Endothelial cell (in vitro differentiated cells): ENCODE measurements at regions not wholly inside any gene's neighbourhood (a gene's known extent, or its start where the extent isn't known, plus 50 kb on each side); places are given as distances from the start of the nearest gene placed in this dataset.

Experiments
- DNase-seq: peaks from one replicate; pipeline ENCODE4 v3.0.0; 2021; ENCODE audit warnings: low spot score
- H3K27ac Mint-ChIP-seq: one replicate; pipeline ENCODE4 v1.8.0; 2021; ENCODE audit warnings: mixed read lengths, inconsistent platforms; ENCODE audit not compliant: unreplicated experiment
- H3K27me3 Mint-ChIP-seq: one replicate; pipeline ENCODE4 v1.8.0; 2021; ENCODE audit warnings: mild to moderate bottlenecking, moderate library complexity, mixed read lengths, inconsistent platforms; ENCODE audit not compliant: unreplicated experiment
- H3K36me3 Mint-ChIP-seq: one replicate; pipeline ENCODE4 v1.8.0; 2021; ENCODE audit warnings: mild to moderate bottlenecking, low read depth, mixed read lengths, inconsistent platforms; ENCODE audit not compliant: unreplicated experiment
- H3K4me1 Mint-ChIP-seq: one replicate; pipeline ENCODE4 v1.8.0; 2021; ENCODE audit warnings: mild to moderate bottlenecking, mixed read lengths, inconsistent platforms; ENCODE audit not compliant: unreplicated experiment
- H3K4me3 Mint-ChIP-seq: one replicate; pipeline ENCODE4 v1.8.0; 2021; ENCODE audit warnings: mild to moderate bottlenecking, mixed read lengths, inconsistent platforms; ENCODE audit not compliant: unreplicated experiment
- H3K9me3 Mint-ChIP-seq: one replicate; pipeline ENCODE4 v1.8.0; 2021; ENCODE audit warnings: mixed read lengths, inconsistent platforms; ENCODE audit not compliant: unreplicated experiment
- CTCF ChIP-seq: fragments of 200-600 bp; sonication (generic); IDR thresholded peaks from one replicate; pipeline ENCODE4 v1.5.0; 2021; ENCODE audit warnings: antibody characterized with exemption; ENCODE audit not compliant: unreplicated experiment

GRCh38 chr10:33807531-33808359, 473.3 kb upstream of the NRP1 start:
- Mint-ChIP-seq H3K4me1 (peaks cover 13% of the 10 kb centered on the region), H3K27me3 (peaks cover 3% of the 10 kb centered on the region), H3K4me3 (no peak overlapping the region), H3K36me3 (no peaks in the 10 kb centered on the region), H3K9me3 (no peaks in the 10 kb centered on the region), H3K27ac (no peak overlapping the region)
- no peak for DNase-seq
- TF ChIP-seq CTCF: no peak

- no peak for DNase-seq
- TF ChIP-seq CTCF: no peak
- H3K36me3 Mint-ChIP-seq: no peaks in the 10 kb centered on the region
- H3K27me3 Mint-ChIP-seq: peaks cover 5% of the 10 kb centered on the region
- H3K4me3 Mint-ChIP-seq: no peak overlapping the region
- no peaks in the 10 kb centered on the region for H3K9me3 Mint-ChIP-seq
- no peak overlapping the region for H3K27ac Mint-ChIP-seq
- peaks cover 13% of the 10 kb centered on the region for H3K4me1 Mint-ChIP-seq
Measured at GRCh38 chr10:33805831-33806230, 471.4 kb upstream of the NRP1 start.

- no peak for TF ChIP-seq CTCF
- no peak for DNase-seq
- H3K27me3 Mint-ChIP-seq: peaks cover 5% of the 10 kb centered on the region
- H3K4me3 Mint-ChIP-seq: no peak overlapping the region
- H3K27ac Mint-ChIP-seq: no peak overlapping the region
- peaks cover 13% of the 10 kb centered on the region for H3K4me1 Mint-ChIP-seq
- H3K36me3 Mint-ChIP-seq: no peaks in the 10 kb centered on the region
- H3K9me3 Mint-ChIP-seq: no peaks in the 10 kb centered on the region
Measured at GRCh38 chr10:33804584-33804983, 470.1 kb upstream of the NRP1 start.

GRCh38 chr10:33803248-33803647, 468.8 kb upstream of the NRP1 start:
- peaks cover 5% of the 10 kb centered on the region for H3K27me3 Mint-ChIP-seq
- no peak for TF ChIP-seq CTCF
- H3K36me3 Mint-ChIP-seq: no peaks in the 10 kb centered on the region
- H3K4me1 Mint-ChIP-seq: peaks cover 10% of the 10 kb centered on the region
- no peak for DNase-seq
- H3K9me3 Mint-ChIP-seq: no peaks in the 10 kb centered on the region
- H3K4me3 Mint-ChIP-seq: no peak overlapping the region
- H3K27ac Mint-ChIP-seq: no peak overlapping the region

- no peak for TF ChIP-seq CTCF
- no peak overlapping the region for H3K27ac Mint-ChIP-seq
- H3K27me3 Mint-ChIP-seq: peaks cover 2% of the 10 kb centered on the region
- no peak for DNase-seq
- H3K36me3 Mint-ChIP-seq: no peaks in the 10 kb centered on the region
- H3K9me3 Mint-ChIP-seq: no peaks in the 10 kb centered on the region
- H3K4me3 Mint-ChIP-seq: no peak overlapping the region
- H3K4me1 Mint-ChIP-seq: peaks cover 5% of the 10 kb centered on the region
Measured at GRCh38 chr10:33802566-33802965, 468.1 kb upstream of the NRP1 start.
